Caco-2 (cell line): ENCODE measurements at regions not wholly inside any gene's neighbourhood (a gene's known extent, or its start where the extent isn't known, plus 50 kb on each side); places are given as distances from the start of the nearest gene placed in this dataset.

Experiments used
- BruUV-seq: library from RNA; stranded (reverse); fragments of 400-500 nt; replicated peaks from 2 replicates; lab custom pipeline; 2021; lab: Mats Ljungman, UMichigan
- CTCF ChIA-PET: fragments of 300-600 bp; sonication (Branson Sonifier 250); formaldehyde crosslinking; loops from one replicate; lab custom pipeline; 2022; ENCODE audit warnings: antibody characterized with exemption; lab: Charles Lee
- POLR2A ChIA-PET: fragments of 300-600 bp; sonication (Branson Sonifier 250); formaldehyde crosslinking; loops from one replicate; lab custom pipeline; 2022; ENCODE audit warnings: antibody characterized with exemption; lab: Charles Lee
- DNase-seq, 2 experiments: peaks; one replicate each; pipeline versions ENCODE4 v3.0.0 to v3.0.0-alpha.2; 2020 to 2022
- H3K27me3 ChIP-seq: replicated peaks from 2 replicates; pipeline ENCODE4 v1.6.0; 2011; ENCODE audit warnings: low read length; ENCODE audit not compliant: control insufficient read depth, insufficient read depth
- H3K36me3 ChIP-seq: 2 replicates; pipeline ENCODE4 v1.5.1; 2011; ENCODE audit warnings: low read length; ENCODE audit not compliant: control insufficient read depth, insufficient read depth
- H3K4me1 ChIP-seq: fragments of 250-450 bp; sonication (Bioruptor Pico); 2 replicates; pipeline ENCODE4 v1.5.1; 2020; ENCODE audit warnings: mild to moderate bottlenecking
- H3K4me3 ChIP-seq: 2 replicates; pipeline ENCODE4 v1.5.1; 2011; ENCODE audit warnings: low read depth, mild to moderate bottlenecking, control low read depth, low read length
- H3K9me3 ChIP-seq: fragments of 250-450 bp; sonication (Bioruptor Pico); 2 replicates; pipeline ENCODE4 v1.5.1; 2020; ENCODE audit warnings: mild to moderate bottlenecking, moderate library complexity
- H3K27ac Mint-ChIP-seq: one replicate; pipeline ENCODE4 v1.8.0; 2022; ENCODE audit warnings: mixed read lengths; ENCODE audit not compliant: unreplicated experiment
- H3K27me3 Mint-ChIP-seq: one replicate; pipeline ENCODE4 v1.8.0; 2022; ENCODE audit warnings: mixed read lengths; ENCODE audit not compliant: insufficient read depth, unreplicated experiment
- H3K36me3 Mint-ChIP-seq: one replicate; pipeline ENCODE4 v1.8.0; 2022; ENCODE audit warnings: mild to moderate bottlenecking, mixed read lengths; ENCODE audit not compliant: insufficient read depth, unreplicated experiment
- H3K4me1 Mint-ChIP-seq: one replicate; pipeline ENCODE4 v1.8.0; 2022; ENCODE audit warnings: low read depth, mixed read lengths; ENCODE audit not compliant: unreplicated experiment
- H3K4me3 Mint-ChIP-seq: one replicate; pipeline ENCODE4 v1.8.0; 2022; ENCODE audit warnings: mild to moderate bottlenecking, moderate library complexity, mixed read lengths; ENCODE audit not compliant: unreplicated experiment
- H3K9me3 Mint-ChIP-seq: one replicate; pipeline ENCODE4 v1.8.0; 2022; ENCODE audit warnings: mixed read lengths; ENCODE audit not compliant: unreplicated experiment
- CTCF ChIP-seq, 2 experiments: fragments of 200-600 bp in 1 of 2; IDR thresholded peaks; 1 replicate in 1 of 2; 2 replicates in 1 of 2; pipeline versions ENCODE4 v1.5.1 to v1.8.0; 2011 to 2022; ENCODE audit warnings: antibody characterized with exemption in 1 of 2, control low read depth in 1 of 2, inconsistent platforms in 1 of 2, low read depth in 1 of 2, low read length in 1 of 2, mild to moderate bottlenecking in 1 of 2, moderate library complexity in 1 of 2; ENCODE audit not compliant: insufficient read depth in 1 of 2, severe bottlenecking in 1 of 2, unreplicated experiment in 1 of 2
- intact Hi-C: fragments of 100-400 bp; cut with micrococcal nuclease; formaldehyde crosslinking; loops from one replicate; pipeline ENCODE4 v1.10.0; 2022; ENCODE audit not compliant: unreplicated experiment

DNA sequence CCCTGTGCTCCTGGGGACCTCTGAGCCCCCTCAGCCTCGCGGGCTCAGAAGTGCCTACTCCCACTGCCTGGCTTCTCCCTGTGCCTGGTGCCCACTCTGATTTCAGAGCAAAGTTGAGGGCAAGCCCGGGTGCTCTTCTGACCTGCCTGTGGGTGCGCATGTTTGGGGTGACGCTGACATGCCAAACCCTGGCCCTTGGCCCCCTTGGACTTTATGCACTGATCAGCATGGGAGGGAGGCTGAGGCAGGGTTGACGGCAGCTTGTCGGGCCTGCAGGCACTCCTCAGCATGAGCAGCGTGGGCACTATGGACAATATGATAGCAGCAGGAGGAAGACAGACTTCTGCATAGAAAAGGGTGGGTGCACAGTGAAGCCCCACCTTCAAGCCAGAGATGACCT is 279.3 kb upstream of the KLF12 start:
- Mint-ChIP-seq H3K27ac (no peak overlapping the region), H3K9me3 (no peaks in the 10 kb centered on the region), H3K4me1 (no peaks in the 10 kb centered on the region), H3K4me3 (no peak overlapping the region), H3K27me3 (peaks cover 10% of the 10 kb centered on the region), H3K36me3 (no peaks in the 10 kb centered on the region)
- Histone ChIP-seq H3K27me3 (no peaks in the 10 kb centered on the region), H3K36me3 (no peaks in the 10 kb centered on the region), H3K4me1 (no peaks in the 10 kb centered on the region), H3K9me3 (0 out of 2 replicates have a peak, but pooled peaks cover 3% of the 10 kb centered on the region), H3K4me3 (no peak overlapping the region)
- BruUV-seq: no TSS peak
- POLR2A ChIA-PET: no interaction called here
- CTCF ChIA-PET: no interaction called here
- intact Hi-C loops: no loop called here
- no peak for TF ChIP-seq CTCF (IDR thresholded peaks at IDR 0.05; ENCODE audit: insufficient read depth in 1 of 2, low read depth in 1 of 2, low read length in 1 of 2, severe bottlenecking in 1 of 2, unreplicated experiment in 1 of 2)
- DNase-seq: no peak

GRCh38 chr13:74409551-74409950 is 275.3 kb upstream of the KLF12 start:
- H3K27me3 Mint-ChIP-seq: peaks cover 8% of the 10 kb centered on the region
- Histone ChIP-seq H3K9me3 (0 out of 2 replicates have a peak, but pooled peaks cover 3% of the 10 kb centered on the region), H3K4me3 (no peak overlapping the region), H3K36me3 (no peaks in the 10 kb centered on the region), H3K27me3 (no peaks in the 10 kb centered on the region), H3K4me1 (no peaks in the 10 kb centered on the region)
- H3K36me3 Mint-ChIP-seq: no peaks in the 10 kb centered on the region
- no peak for DNase-seq
- H3K27ac Mint-ChIP-seq: no peak overlapping the region
- H3K4me3 Mint-ChIP-seq: no peak overlapping the region
- H3K4me1 Mint-ChIP-seq: no peaks in the 10 kb centered on the region
- ChIA-PET POLR2A (no interaction called here), CTCF (no interaction called here)
- BruUV-seq: no TSS peak
- no peaks in the 10 kb centered on the region for H3K9me3 Mint-ChIP-seq
- no peak for TF ChIP-seq CTCF (IDR thresholded peaks at IDR 0.05; ENCODE audit: insufficient read depth in 1 of 2, low read depth in 1 of 2, low read length in 1 of 2, severe bottlenecking in 1 of 2, unreplicated experiment in 1 of 2)
- intact Hi-C loops: no loop called here

DNA sequence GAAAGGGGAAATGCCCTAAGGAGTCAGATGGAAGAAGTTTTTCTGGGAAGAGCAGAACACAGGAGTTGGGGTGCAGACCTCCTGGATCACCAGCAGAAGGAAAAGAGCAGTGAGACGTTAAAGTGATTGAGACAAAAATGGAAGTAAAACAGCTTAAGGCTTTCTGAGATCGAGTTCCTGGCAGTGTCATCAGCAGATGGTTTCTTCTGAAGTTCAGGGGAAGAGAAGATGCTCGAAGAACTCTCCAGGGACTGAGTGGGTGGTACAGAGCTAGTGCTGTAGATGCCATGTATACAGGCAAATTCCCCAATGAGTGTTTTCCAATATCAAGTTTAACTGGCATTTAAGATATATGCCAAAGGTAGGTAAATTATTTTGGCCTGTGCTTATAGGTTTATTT is 272.2 kb upstream of the KLF12 start:
- intact Hi-C loops: no loop called here
- CTCF ChIA-PET: no interaction called here
- Histone ChIP-seq H3K9me3 (no peaks in the 10 kb centered on the region), H3K4me3 (no peak overlapping the region), H3K27me3 (no peaks in the 10 kb centered on the region), H3K4me1 (no peaks in the 10 kb centered on the region), H3K36me3 (no peaks in the 10 kb centered on the region)
- H3K27ac Mint-ChIP-seq: no peak overlapping the region
- H3K4me1 Mint-ChIP-seq: no peaks in the 10 kb centered on the region
- no TSS peak for BruUV-seq
- H3K4me3 Mint-ChIP-seq: no peak overlapping the region
- DNase-seq: no peak
- peaks cover 8% of the 10 kb centered on the region for H3K27me3 Mint-ChIP-seq
- H3K9me3 Mint-ChIP-seq: peaks cover 10% of the 10 kb centered on the region
- TF ChIP-seq CTCF (IDR thresholded peaks at IDR 0.05; ENCODE audit: insufficient read depth in 1 of 2, low read depth in 1 of 2, low read length in 1 of 2, severe bottlenecking in 1 of 2, unreplicated experiment in 1 of 2): no peak
- POLR2A ChIA-PET: no interaction called here
- no peaks in the 10 kb centered on the region for H3K36me3 Mint-ChIP-seq
